Neuronal stem cell (in vitro differentiated cells): ENCODE measurements at regions not wholly inside any gene's neighbourhood (a gene's known extent, or its start where the extent isn't known, plus 50 kb on each side); places are given as distances from the start of the nearest gene placed in this dataset.
"Not testable (repeated sequence)": the region's sequence is repeated elsewhere in the genome, so short reads cannot be mapped to it uniquely, and the experiment has no call there.

Source experiments
- DNase-seq: peaks from one replicate; pipeline ENCODE4 v3.0.0-alpha.2; 2013; ENCODE audit warnings: low spot score
- H2AFZ ChIP-seq: one replicate; pipeline ENCODE4 v1.6.1; 2013; ENCODE audit warnings: mild to moderate bottlenecking, low read length, inconsistent platforms
- H2AK5ac ChIP-seq: 2 replicates; pipeline ENCODE4 v1.6.1; 2013; ENCODE audit warnings: low read depth, mild to moderate bottlenecking, inconsistent platforms, low read length, moderate library complexity, mixed read lengths
- H2BK120ac ChIP-seq: 2 replicates; pipeline ENCODE4 v1.6.1; 2013; ENCODE audit warnings: low read depth, mild to moderate bottlenecking, inconsistent platforms, low read length, moderate library complexity, mixed read lengths
- H2BK12ac ChIP-seq: one replicate; pipeline ENCODE4 v1.6.1; 2013; ENCODE audit warnings: low read length, inconsistent platforms
- H2BK15ac ChIP-seq: 2 replicates; pipeline ENCODE4 v1.6.1; 2013; ENCODE audit warnings: mild to moderate bottlenecking, low read length, inconsistent platforms, mixed read lengths
- H2BK5ac ChIP-seq: one replicate; pipeline ENCODE4 v1.6.1; 2013; ENCODE audit warnings: inconsistent platforms, mild to moderate bottlenecking, low read length, moderate library complexity
- H3K14ac ChIP-seq: one replicate; pipeline ENCODE4 v1.6.1; 2013; ENCODE audit warnings: low read length, inconsistent platforms
- H3K18ac ChIP-seq: 2 replicates; pipeline ENCODE4 v1.6.1; 2013; ENCODE audit warnings: low read length, inconsistent platforms
- H3K23ac ChIP-seq: 2 replicates; pipeline ENCODE4 v1.6.1; 2013; ENCODE audit warnings: low read depth, mild to moderate bottlenecking, mixed read lengths, low read length, inconsistent platforms; ENCODE audit not compliant: poor library complexity
- H3K27ac ChIP-seq: replicated peaks from 3 replicates; pipeline ENCODE4 v1.5.1; 2013; ENCODE audit warnings: low read length, inconsistent platforms
- H3K27me3 ChIP-seq, 3 experiments: 2 replicates each; pipeline ENCODE4 v1.6.1; 2013; ENCODE audit warnings: low read length in 3 of 3, mild to moderate bottlenecking in 2 of 3, inconsistent platforms in 1 of 3, low read depth in 1 of 3, mixed read lengths in 1 of 3, moderate library complexity in 1 of 3; ENCODE audit not compliant: control insufficient read depth in 3 of 3, insufficient read depth in 3 of 3
- H3K36me3 ChIP-seq, 2 donors: replicated peaks in 1 of 2; 2 replicates each; pipeline ENCODE4 v1.6.1; 2013; ENCODE audit warnings: low read length in 2 of 2; ENCODE audit not compliant: control insufficient read depth in 2 of 2, insufficient read depth in 2 of 2
- H3K4ac ChIP-seq: 2 replicates; pipeline ENCODE4 v1.6.1; 2013; ENCODE audit warnings: inconsistent platforms, mild to moderate bottlenecking, low read length, moderate library complexity
- H3K4me1 ChIP-seq, 2 donors: 1 replicate in 1 of 2; 2 replicates in 1 of 2; pipeline ENCODE4 v1.6.1; 2013; ENCODE audit warnings: low read length in 2 of 2, low read depth in 1 of 2; ENCODE audit not compliant: control insufficient read depth in 2 of 2, insufficient read depth in 1 of 2
- H3K4me2 ChIP-seq: one replicate; pipeline ENCODE4 v1.6.1; 2013; ENCODE audit warnings: mild to moderate bottlenecking, low read length, inconsistent platforms; ENCODE audit not compliant: insufficient read depth, poor library complexity, severe bottlenecking
- H3K4me3 ChIP-seq, 2 donors: 2 replicates each; pipeline ENCODE4 v1.5.1; 2013; ENCODE audit warnings: low read length in 2 of 2, mild to moderate bottlenecking in 2 of 2, inconsistent platforms in 1 of 2, moderate library complexity in 1 of 2
- H3K79me1 ChIP-seq: one replicate; pipeline ENCODE4 v1.6.1; 2013; ENCODE audit warnings: low read depth, mild to moderate bottlenecking, inconsistent platforms, low read length, moderate library complexity
- H3K9ac ChIP-seq: one replicate; pipeline ENCODE4 v1.6.1; 2013; ENCODE audit warnings: mild to moderate bottlenecking, low read depth, low read length, inconsistent platforms; ENCODE audit not compliant: poor library complexity
- H3K9me3 ChIP-seq, 2 donors: replicated peaks in 1 of 2; 2 replicates each; pipeline versions ENCODE3 to v1.6.1; 2013; ENCODE audit warnings: low read length in 2 of 2, mild to moderate bottlenecking in 2 of 2, inconsistent platforms in 1 of 2, low read depth in 1 of 2, mixed read lengths in 1 of 2, moderate library complexity in 1 of 2; ENCODE audit not compliant: control insufficient read depth in 2 of 2, insufficient read depth in 1 of 2
- H4K8ac ChIP-seq: one replicate; pipeline ENCODE4 v1.6.1; 2013; ENCODE audit warnings: low read depth, mild to moderate bottlenecking, inconsistent platforms, low read length, moderate library complexity
- H4K91ac ChIP-seq: one replicate; pipeline ENCODE4 v1.6.1; 2013; ENCODE audit warnings: low read length, low read depth, mild to moderate bottlenecking, inconsistent platforms; ENCODE audit not compliant: poor library complexity
- WGBS, 2 donors: extraction: QIAGEN DNeasy Blood & Tissue Kit; methylation state at CpG; one replicate each; pipeline ENCODE4 v1.1.7; 2013; ENCODE audit warnings: missing lambda C conversion rate in 2 of 2, mixed read lengths in 1 of 2; ENCODE audit not compliant: insufficient read length in 2 of 2, insufficient replicate concordance in 1 of 2; ENCODE audit errors: extremely low coverage in 2 of 2; 5-methylcytosine and 5-hydroxymethylcytosine counted together

GRCh38 chr12:54719691-54720090, 71.5 kb upstream of the DCD start:
- Histone ChIP-seq H3K9ac (no peak overlapping the region), H4K8ac (no peak overlapping the region), H3K4me1 (peaks cover 0 to 2% of the 10 kb centered on the region in 2 donors), H4K91ac (no peak overlapping the region), H3K4ac (no peak overlapping the region), H3K27ac (no peak overlapping the region), H3K9me3 (no peaks in the 10 kb centered on the region), H2AK5ac (no peak overlapping the region), H3K79me1 (no peaks in the 10 kb centered on the region), H2BK15ac (no peak overlapping the region), H2BK120ac (no peak overlapping the region), H3K14ac (no peak overlapping the region), H3K4me2 (no peak overlapping the region), H3K27me3 (no peaks in the 10 kb centered on the region), H3K36me3 (no peaks in the 10 kb centered on the region), H3K23ac (no peak overlapping the region), H2BK5ac (no peak overlapping the region), H3K4me3 (no peak overlapping the region), H2BK12ac (no peak overlapping the region), H2AFZ (no peak overlapping the region), H3K18ac (no peak overlapping the region)
- WGBS, 2 donors, result no CpG with 5 or more reads among the region's 5 CpGs
- DNase-seq, result no peak

- Histone ChIP-seq H3K4me3 (no peak overlapping the region), H3K9me3 (no peaks in the 10 kb centered on the region), H2AFZ (no peak overlapping the region), H2AK5ac (no peak overlapping the region), H3K27me3 (no peaks in the 10 kb centered on the region), H3K4me2 (no peak overlapping the region), H2BK5ac (no peak overlapping the region), H3K4me1 (no peaks in the 10 kb centered on the region), H2BK12ac (no peak overlapping the region), H3K9ac (no peak overlapping the region), H3K14ac (no peak overlapping the region), H3K27ac (no peak overlapping the region), H2BK120ac (no peak overlapping the region), H4K91ac (no peak overlapping the region), H3K4ac (no peak overlapping the region), H4K8ac (no peak overlapping the region), H3K18ac (no peak overlapping the region), H2BK15ac (no peak overlapping the region), H3K79me1 (no peaks in the 10 kb centered on the region), H3K36me3 (no peaks in the 10 kb centered on the region), H3K23ac (no peak overlapping the region)
- DNase-seq, result no peak
- WGBS, 2 donors, result no CpG with 5 or more reads among the region's 2 CpGs
These were observed 68.1 kb upstream of the DCD start for GRCh38 chr12:54716261-54716660.

- H3K18ac ChIP-seq, H3K4me3 ChIP-seq, H2BK5ac ChIP-seq, H2BK12ac ChIP-seq, H2AFZ ChIP-seq, H3K36me3 ChIP-seq, H3K4ac ChIP-seq, H2BK120ac ChIP-seq, H4K91ac ChIP-seq, H3K9ac ChIP-seq, H3K4me2 ChIP-seq, H4K8ac ChIP-seq, DNase-seq, H2BK15ac ChIP-seq, H3K27me3 ChIP-seq, H3K23ac ChIP-seq, H3K4me1 ChIP-seq, H3K14ac ChIP-seq, H2AK5ac ChIP-seq, H3K9me3 ChIP-seq, H3K27ac ChIP-seq, H3K79me1 ChIP-seq: not testable (repeated sequence)
- no CpG with 5 or more reads among the region's 3 CpGs for WGBS, 2 donors
These were observed 65.7 kb upstream of the DCD start for GRCh38 chr12:54713876-54714275.

GRCh38 chr12:54711669-54712068, 63.5 kb upstream of the DCD start:
- Histone ChIP-seq H3K36me3 (no peaks in the 10 kb centered on the region), H2BK5ac (no peak overlapping the region), H3K4me3 (no peak overlapping the region), H2AK5ac (no peak overlapping the region), H3K9ac (no peak overlapping the region), H3K23ac (no peak overlapping the region), H3K4ac (no peak overlapping the region), H2AFZ (no peak overlapping the region), H4K91ac (no peak overlapping the region), H3K18ac (no peak overlapping the region), H3K9me3 (no peaks in the 10 kb centered on the region), H3K4me2 (no peak overlapping the region), H3K79me1 (no peaks in the 10 kb centered on the region), H3K27me3 (no peaks in the 10 kb centered on the region), H3K14ac (no peak overlapping the region), H4K8ac (no peak overlapping the region), H3K27ac (no peak overlapping the region), H2BK120ac (no peak overlapping the region), H2BK15ac (no peak overlapping the region), H2BK12ac (no peak overlapping the region), H3K4me1 (no peaks in the 10 kb centered on the region)
- DNase-seq, result no peak
- WGBS, 2 donors, result 100% methylated on average over 1 of the region's 1 CpG
